CD4-positive, alpha-beta T cell treated with Interleukin-12 subunit alpha and Interleukin-12 subunit beta, for 1 hour (primary cell): ENCODE measurements at regions not wholly inside any gene's neighbourhood (a gene's known extent, or its start where the extent isn't known, plus 50 kb on each side); places are given as distances from the start of the nearest gene placed in this dataset.
"Not testable (repeated sequence)": the region's sequence is repeated elsewhere in the genome, so short reads cannot be mapped to it uniquely, and the experiment has no call there.

Experiments
- DNase-seq: peaks from one replicate; pipeline ENCODE4 v3.0.0-alpha.2; 2020

DNA sequence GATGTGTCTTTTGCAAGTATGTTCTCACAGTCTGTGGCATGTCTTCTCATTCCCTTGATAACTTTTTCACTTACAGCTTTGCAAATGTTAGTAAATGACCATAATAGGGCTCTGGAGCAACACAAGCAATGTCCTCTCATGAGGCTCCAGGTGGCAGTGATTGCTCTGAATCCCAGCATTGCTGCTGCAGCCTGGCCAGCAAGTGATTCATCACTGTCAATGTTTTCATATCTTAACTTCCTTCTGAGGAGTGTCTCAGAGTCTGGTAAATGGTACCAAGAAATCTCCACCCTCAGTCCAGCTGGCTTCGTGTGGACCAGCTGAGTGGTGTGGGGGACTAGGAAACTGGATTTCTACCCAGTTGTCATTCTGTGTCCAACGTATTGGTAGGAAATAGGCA, 139.6 kb downstream of the MYLK4 start:
- no peak for DNase-seq

DNA sequence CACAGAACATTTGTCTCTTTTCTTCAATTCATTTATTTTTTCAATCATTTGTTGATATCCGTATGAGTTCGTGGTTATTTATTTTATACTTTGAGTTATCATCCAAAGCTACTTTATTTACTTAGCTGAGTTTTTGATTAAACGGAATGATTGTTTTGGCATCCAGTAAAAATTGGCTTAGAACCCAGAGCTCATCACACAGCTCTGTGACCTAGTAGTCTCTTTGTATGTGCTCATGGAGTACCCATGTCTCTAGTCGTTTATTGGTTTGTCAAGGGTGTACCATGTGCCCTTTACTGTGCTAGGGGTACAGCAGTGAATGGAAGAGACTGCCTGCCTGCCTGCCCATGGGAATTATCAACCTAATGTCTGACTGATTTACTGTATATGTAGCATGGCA, 142.2 kb downstream of the MYLK4 start:
- no peak for DNase-seq

DNA sequence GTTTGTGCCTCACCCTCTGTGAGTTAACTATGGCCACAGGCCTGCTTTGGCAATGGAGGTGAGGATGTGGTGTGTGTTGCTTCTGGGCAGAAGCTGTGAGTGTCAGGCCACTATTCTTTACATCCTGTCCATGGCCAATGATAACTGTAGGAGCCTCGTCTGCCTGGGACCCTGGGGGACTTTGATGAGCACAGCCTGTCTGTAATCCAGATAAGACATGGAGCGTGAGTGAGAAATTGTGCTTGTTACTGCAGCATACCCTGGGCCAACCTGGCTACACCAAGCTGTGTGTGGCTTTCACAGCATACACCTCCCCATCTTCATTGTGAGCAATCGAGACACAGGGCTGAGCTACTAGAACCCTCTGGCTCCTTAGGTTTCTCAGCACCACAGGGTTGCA, 150.4 kb downstream of the MYLK4 start:
- DNase-seq: no peak

DNA sequence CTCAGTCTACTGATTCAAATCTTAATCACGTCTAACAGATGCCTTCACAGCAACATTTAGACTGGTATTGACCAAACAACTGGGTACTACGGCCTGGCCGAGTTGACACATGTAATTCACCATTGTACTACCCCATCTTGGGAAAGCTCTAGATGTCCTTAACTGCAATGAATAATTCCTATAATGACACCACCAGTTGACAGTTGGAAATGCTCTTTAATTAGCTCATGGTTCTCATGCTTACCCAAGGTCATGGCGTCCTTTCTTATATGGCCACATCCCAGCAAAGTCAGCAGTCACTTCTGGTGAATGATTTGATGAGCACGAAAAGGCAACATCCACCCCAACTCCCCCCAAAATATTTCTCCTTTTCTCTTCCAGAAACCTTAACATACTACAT, 150.9 kb downstream of the MYLK4 start:
- DNase-seq: no peak

DNA sequence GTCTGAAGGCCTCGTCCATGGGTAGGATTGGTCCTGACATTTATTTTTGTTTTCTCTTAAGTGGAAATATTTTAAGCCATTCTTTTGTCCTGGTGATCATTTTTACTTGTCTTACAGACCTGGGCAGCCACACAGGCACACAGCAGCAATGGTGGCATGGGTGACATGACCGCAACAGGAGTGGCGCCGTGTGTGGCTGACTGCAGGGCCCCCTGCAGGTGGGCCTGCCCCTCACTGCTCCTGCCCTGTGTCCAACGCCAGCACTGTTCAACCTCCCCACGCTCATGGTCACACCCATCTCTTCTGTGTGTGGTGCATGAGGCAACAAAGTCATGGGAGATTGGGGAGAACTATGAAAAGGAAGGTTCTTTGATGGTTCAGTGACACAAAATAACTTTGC, 151.9 kb downstream of the MYLK4 start:
- no peak for DNase-seq

DNA sequence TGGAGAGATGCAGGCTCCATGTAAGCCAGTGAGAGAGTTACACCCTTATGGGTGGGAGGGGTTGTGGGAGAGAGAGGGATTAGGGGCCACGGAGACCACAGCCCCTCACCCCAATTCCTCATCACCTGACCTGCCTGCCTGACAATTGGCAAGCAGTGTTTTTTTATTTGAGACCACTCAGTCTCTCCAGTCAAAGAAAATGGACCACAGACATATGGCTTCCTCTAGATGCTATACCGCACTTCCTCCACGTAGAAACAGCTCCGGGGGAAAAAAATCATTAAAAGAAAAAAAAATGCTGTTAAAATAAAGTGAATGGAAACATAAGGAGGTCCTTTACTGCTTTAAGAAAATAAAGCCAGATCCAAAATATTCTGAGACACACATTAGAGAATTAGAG, 152.7 kb downstream of the MYLK4 start:
- DNase-seq: no peak

DNA sequence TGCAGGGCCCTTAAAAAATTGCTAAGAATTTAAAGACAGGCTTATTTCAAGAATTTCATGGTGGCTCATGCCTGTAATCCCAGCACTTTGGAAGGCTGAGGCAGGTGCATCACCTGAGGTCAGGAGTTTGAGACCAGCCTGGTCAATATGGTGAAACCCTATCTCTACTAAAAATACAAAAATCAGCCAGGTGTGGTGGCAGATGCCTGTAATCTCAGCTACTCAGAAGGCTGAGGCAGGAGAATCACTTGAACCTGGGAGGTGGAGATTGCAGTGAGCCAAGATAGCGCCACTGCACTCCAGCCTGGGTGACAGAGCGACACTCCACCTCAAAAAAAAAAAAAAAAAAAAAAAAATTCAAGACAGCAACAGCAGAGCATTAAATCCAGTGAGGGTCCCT, 153.3 kb downstream of the MYLK4 start:
- not testable (repeated sequence) for DNase-seq

DNA sequence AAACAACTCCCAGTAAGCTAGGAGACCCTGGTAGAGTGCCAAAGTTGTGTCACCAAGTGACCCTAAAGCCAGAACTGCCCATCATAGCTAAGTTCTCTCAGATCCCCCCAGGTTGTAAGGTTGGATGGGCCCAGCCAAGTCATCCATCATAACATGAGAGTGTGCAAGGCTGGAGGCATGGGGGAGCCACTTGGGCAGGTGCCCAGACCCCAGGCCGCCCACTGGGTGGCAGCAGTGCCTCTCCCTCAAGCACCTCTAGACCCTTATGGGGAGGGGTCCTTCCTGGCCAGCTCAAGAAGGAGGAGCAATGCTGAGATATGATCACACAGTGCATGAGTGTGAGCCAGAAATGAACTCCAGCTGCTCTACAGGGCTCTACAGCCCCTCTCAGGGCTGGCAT, 154.5 kb downstream of the MYLK4 start:
- DNase-seq: no peak

DNA sequence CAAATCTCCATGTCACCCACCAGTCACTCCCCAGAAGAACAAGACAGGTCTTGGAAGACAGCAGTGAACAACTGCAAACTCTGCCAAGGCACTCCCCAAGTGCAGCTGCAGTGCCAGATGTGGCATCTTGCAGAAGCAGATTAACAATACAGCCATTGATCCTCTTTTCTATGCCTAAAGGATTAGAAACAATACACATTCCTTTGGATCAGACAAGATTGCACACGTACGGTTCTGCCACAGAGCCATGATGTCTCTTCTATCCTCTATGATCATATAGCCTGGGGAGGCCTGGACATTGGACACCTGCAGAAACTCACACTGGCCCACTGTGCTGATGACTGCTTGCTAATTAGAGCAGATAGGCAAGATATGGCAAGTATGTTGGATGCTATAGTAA, 155.9 kb downstream of the MYLK4 start:
- no peak for DNase-seq

DNA sequence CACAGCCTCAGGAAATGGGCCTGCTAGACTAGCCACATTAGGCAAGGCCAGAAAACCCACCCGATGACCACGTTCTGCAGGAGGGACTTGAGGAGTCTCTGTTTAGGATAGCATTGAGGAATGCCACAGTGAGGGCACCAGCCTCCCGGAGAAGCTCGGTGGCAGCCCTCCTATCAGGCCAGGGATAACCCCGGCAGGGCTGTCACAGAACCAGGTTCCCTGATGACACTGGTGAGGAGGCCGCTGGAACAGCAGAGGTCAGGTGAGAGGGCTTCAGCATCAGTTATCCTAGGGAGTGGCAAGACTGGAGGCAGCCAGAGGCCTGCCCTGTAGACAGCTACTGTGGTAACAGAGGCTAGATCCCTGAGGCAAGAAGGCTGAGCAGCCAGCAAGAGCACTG, 157.6 kb downstream of the MYLK4 start:
- DNase-seq: no peak

DNA sequence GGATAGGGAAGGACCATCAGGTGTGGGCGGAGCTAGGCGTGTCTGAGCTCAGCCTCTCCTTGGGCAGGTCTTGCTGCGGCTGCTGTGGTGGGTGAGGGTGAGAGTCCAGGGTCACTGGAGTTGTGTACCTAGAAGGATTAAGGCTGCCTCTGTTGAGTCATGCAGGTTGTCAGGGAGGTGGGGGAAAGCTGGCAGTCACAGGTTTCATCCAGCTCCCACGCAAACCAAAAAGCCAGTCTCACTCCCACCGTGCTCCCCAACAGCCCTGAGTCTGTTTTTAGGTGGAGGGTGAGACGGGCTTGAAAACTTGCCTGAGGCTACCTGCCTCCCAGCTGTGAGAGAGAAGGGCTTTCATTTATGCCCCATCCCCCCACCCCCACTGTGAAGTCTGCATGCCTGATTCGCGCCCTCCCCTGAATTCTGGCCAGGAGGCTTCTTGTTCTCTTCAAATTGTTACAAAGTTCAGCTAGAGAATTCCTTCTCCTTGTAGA, 161.5 kb downstream of the MYLK4 start:
- no peak for DNase-seq

DNA sequence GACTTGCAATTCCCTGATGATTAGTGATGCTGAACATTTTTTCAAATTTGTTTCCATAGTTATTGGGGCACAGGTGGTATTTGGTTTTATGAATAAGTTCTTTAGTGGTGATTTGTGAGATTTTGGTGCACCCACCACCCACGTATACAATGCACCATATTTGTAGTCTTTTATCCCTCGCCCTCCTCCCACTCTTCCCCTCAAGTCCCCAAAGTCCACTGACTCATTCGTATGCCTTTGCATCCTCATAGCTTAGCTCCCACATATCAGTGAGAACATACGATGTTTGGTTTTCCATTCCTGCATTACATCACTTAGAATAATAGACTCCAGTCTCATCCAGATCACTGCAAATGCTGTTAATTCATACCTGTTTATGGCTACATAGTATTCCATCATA, 167.3 kb downstream of the MYLK4 start:
- DNase-seq: no peak

DNA sequence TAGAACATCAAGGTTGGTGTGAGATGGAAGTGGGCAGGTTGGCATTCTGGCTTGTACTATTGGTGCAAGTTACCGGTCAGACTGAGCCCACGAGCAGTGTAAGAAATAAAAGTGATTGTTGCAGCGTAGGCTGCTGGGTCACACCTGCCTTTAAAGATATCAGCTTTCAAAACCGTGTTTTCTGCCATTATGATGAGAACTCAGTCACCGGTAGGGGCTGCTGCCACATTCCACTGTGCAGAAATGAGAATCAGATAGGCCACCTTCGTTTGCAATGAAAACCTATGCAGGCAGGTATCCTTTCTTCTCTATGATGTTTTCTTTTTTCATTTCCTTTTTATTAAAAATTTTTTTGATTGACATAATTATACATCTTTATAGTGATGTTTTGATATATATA, 168.5 kb downstream of the MYLK4 start:
- DNase-seq: no peak

DNA sequence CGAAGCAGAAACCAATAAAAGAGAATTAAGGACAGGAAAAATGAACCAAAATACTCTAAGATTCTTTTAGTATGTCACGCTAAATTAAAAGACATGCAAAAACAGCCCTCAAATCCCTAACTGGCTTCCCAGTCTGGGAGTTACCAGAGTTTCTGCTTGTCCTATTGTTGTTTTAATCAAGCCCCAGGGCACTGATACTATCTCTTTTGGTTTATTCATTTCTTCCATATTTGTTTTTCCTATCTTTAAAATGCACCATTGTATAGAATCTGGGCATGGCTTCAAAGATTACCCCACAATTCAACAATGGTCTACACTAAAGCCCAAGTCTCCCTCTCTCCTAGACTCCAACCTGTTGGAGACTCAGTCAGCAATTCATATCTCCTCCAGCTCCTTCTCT, 169.1 kb downstream of the MYLK4 start:
- DNase-seq: no peak

DNA sequence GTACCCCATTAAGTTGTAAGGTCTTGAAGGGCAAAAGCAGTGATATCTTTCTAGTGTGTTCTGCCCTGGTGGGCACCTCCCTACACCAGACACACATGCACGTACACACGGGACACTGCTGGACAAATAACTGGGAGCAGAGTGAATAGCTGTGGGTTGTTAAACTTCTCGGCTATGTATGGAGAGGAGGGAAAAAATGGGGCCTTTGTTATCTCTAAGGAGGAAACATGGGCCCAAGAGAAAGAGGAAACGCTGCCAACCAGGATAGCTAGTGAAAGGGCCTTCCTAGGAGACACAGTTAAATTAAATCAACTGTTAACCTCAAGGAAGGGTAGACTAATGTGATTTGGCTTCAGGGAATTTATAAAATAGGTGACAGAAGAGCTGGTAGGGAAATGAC, 169.7 kb downstream of the MYLK4 start:
- DNase-seq: no peak

DNA sequence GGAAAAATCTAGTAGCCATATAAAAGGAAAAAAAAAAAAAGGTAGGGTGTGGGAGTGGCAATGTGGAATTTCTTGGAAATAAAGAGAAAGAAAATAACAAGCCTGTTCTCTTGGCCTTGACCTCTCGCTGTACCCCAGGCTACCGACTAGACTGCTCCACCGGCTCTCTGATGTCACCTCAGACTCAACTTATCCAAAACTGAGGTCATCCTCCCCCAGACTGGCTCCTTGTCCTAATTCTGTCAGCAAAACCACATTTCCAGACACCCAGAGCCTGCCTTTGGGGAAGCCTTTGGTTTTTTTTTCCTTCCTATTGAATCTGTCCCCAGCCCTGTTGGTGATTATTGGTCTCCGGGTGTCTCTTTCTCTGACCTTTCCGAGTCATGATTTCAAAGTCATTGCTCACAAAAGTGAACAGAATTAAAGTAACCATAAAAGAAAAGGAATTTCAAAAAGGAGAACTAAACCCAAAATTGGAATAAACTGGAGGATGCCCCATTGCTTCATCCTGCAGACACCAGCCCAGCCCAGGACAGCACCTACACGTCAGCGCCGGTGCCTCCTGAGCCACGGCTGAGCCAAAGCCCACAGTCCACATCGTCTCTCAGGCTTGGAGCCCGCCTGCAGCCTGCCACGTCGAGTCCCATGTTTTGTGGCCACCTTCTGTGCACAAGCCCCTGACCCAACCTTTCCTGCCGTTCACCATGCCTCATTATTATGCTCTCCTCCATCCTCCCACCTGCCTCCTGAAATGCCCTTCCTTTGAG, 170.7 kb downstream of the MYLK4 start:
- DNase-seq: no peak

DNA sequence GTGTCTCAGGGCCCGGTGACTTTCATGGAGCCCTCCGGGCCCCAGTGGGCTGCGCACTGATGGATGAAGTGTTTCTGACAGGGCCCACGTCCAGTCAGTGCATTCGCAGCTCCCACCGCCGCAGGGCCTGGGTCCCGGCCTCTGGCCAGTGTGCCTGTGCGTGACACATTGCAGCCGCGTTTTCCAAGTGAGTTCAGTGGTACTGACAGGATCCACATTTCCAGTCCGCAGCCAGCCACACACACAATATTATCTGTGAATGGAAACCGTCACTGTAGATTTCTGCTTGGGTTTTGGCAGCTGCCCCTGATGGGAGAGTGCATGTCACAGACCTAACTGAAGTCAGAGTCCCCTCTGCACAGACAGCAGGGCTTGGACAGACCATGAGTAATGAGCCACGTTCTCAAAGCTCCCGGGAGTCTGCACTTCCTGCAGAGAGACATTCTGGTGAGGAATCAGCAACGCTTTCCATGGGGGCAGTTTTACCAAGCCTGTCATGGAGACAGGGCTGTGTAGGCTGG, 171.4 kb downstream of the MYLK4 start:
- DNase-seq: no peak

DNA sequence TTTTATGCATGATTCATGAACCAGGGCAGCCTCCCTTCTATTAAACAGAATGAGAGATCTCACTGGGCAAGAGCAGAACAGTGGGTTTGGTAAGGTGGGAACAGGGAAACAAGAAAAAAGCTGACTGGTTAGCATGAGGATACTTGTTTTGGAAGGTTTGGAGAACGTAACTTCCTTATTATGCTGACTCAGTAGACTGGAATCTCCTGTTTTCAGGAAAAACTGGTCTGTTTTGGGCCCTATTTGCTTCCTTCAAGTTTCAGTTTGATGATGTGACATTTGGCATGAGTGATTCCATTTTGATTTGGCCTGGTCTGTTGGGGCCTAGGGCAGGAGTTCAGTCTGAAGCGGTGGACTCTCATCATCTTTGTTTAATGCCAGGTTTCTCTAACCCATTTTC, 172.0 kb downstream of the MYLK4 start:
- no peak for DNase-seq

DNA sequence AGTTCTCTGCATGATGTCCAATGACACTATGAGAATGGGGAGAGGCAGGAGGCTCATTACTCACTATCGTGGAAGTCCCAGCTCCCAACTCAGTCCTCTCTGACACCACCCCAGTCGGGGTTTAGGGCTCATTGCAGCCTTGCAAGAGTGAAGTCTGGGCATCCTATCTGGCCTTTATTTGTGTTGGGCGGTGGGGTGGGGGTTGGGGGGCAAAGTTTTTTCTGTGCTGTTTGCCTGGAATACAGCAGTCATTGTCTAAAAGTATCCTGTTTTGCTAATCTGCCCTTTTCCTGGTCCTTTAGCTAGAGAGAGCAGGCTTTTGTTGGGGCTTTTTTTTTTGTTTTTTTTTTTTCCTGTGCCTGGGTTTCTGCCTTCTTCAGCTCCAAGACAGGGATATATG, 174.2 kb downstream of the MYLK4 start:
- no peak for DNase-seq

DNA sequence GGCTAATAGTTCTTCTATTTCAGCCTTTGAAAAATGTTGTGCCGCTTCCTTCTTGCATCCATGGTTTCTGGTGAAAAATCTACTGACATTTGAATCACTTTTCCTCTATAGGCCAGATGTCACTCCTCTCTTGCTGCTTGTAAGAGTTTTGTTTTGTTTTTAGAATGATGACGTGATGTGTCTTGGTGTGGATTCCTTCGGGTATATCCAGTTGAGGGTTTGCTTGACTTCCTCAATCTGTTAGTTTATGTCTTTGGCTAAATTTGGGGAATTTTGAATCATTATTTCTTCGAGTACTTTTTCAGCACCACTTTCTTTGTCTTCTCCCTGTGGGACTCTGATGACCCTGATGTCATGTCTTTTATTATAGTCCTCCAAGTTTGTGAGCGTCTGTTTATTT, 175.5 kb downstream of the MYLK4 start:
- no peak for DNase-seq

DNA sequence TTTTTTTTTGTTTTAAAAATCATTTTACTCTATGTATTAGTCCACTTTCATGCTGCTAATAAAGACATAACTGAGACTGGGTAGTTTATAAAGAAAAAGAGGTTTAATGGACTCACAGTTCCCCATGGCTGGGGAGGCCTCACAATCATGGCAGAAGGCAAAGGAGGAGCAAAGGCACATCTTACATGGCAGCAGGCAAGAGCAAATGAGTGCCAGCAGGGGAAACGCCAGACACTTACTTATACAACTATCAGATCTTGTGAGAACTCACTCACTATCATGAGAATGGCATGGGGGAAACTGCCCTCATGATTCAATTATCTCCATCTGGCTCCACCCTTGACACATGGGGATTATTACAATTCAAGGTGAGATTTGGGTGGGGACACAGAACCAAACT, 181.3 kb downstream of the MYLK4 start:
- DNase-seq: not testable (repeated sequence)

DNA sequence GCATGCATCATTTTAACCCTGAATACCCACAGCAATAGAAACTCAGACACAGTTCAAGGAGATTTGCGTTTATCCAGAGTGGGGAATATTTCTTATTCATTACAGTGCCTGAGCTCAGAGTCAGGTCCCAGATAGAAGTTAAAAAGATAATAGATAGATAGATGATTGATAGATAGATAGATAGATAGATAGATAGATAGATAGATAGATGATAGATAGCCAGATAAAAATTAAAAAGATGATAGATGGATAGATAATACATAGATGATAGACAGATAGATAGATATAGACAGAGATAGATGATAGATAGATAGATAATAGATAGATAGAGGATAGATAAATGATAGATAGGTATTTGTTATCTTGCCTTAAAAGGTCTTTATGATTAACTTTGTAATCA, 184.7 kb downstream of the MYLK4 start:
- DNase-seq: no peak

DNA sequence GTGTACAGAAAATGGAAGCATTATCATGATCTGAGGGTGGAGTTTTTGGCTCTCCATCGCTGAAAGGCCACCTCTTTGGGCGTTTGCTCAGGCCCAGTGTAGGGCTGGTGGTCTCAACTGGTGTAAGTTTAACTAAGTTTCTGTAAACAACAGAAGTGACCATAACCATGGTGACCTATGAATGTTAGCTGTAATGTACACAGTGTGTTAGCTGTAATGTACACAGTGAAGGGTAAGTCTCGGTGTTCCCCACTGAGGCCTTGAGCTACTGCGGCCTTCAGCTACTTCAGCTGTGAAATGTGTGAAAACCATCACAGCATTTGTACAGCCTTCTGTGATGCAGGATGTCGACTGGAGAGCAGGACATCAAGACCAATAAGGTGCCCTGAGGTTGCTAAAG, 185.2 kb downstream of the MYLK4 start:
- DNase-seq: no peak

DNA sequence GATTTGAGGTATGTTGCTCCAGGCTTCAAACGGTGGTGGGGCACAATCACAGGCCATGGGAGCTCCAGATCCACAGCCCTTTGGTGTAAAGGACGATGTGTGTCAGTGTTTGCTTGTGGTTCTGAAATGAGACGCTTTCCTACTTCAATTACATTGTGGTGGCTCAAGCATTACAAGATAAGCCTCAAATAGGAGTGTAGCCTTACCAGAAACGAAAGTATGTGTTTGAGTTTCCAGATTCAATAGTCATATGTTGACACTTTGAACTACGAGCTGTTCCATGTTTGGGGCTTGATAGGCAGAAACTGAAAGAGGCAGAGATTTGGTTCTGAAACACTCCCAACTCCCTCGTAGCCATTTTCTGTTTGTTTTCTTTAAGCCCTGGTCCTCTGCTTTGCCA, 187.1 kb downstream of the MYLK4 start:
- no peak for DNase-seq
